ENCODE measurements at regions not wholly inside any gene's neighbourhood (a gene's known extent, or its start where the extent isn't known, plus 50 kb on each side); places are given as distances from the start of the nearest gene placed in this dataset.
"Not testable (repeated sequence)": the region's sequence is repeated elsewhere in the genome, so short reads cannot be mapped to it uniquely, and the experiment has no call there.

GRCh38 chr6:16898640-16899396 lies 137.6 kb upstream of the ATXN1 start:
- peaks cover 9% of the 10 kb centered on the region for H3K4me1 ChIP-seq (ENCODE audit: insufficient read depth, low read length)
- no peaks in the 10 kb centered on the region for H3K27me3 ChIP-seq (ENCODE audit: control insufficient read depth in 1 of 2, insufficient read depth in 2 of 2, low read length in 2 of 2)
- no peak overlapping the region for H3K4me3 ChIP-seq (ENCODE audit: low read depth in 1 of 2, low read length in 2 of 2)
- no peaks in the 10 kb centered on the region for H3K9me3 ChIP-seq (ENCODE audit: low read length)
- no peaks in the 10 kb centered on the region for H3K36me3 ChIP-seq (ENCODE audit: insufficient read depth, low read length)
- no peak overlapping the region for H3K27ac ChIP-seq (ENCODE audit: low read depth, low read length)
- H3K9ac ChIP-seq (ENCODE audit: low read length), result no peak overlapping the region

- Histone ChIP-seq H3K4me3 (ENCODE audit: low read depth in 1 of 2, low read length in 2 of 2) (no peak overlapping the region), H3K27ac (ENCODE audit: low read depth, low read length) (no peak overlapping the region), H3K27me3 (ENCODE audit: control insufficient read depth in 1 of 2, insufficient read depth in 2 of 2, low read length in 2 of 2) (no peaks in the 10 kb centered on the region), H3K36me3 (ENCODE audit: insufficient read depth, low read length) (no peaks in the 10 kb centered on the region), H3K4me1 (ENCODE audit: insufficient read depth, low read length) (peaks cover 9% of the 10 kb centered on the region), H3K9ac (ENCODE audit: low read length) (no peak overlapping the region), H3K9me3 (ENCODE audit: low read length) (no peaks in the 10 kb centered on the region)
Observed at GRCh38 chr6:16897669-16898068, 136.4 kb upstream of the ATXN1 start.

- H3K9ac ChIP-seq (ENCODE audit: low read length), result no peak overlapping the region
- no peak overlapping the region for H3K27ac ChIP-seq (ENCODE audit: low read depth, low read length)
- no peaks in the 10 kb centered on the region for H3K27me3 ChIP-seq (ENCODE audit: control insufficient read depth in 1 of 2, insufficient read depth in 2 of 2, low read length in 2 of 2)
- H3K4me3 ChIP-seq (ENCODE audit: low read depth in 1 of 2, low read length in 2 of 2), result no peak overlapping the region
- H3K36me3 ChIP-seq (ENCODE audit: insufficient read depth, low read length), result no peaks in the 10 kb centered on the region
- H3K4me1 ChIP-seq (ENCODE audit: insufficient read depth, low read length), result no peaks in the 10 kb centered on the region
- no peaks in the 10 kb centered on the region for H3K9me3 ChIP-seq (ENCODE audit: low read length)
Observed at GRCh38 chr6:16894301-16894700, 133.0 kb upstream of the ATXN1 start.

DNA sequence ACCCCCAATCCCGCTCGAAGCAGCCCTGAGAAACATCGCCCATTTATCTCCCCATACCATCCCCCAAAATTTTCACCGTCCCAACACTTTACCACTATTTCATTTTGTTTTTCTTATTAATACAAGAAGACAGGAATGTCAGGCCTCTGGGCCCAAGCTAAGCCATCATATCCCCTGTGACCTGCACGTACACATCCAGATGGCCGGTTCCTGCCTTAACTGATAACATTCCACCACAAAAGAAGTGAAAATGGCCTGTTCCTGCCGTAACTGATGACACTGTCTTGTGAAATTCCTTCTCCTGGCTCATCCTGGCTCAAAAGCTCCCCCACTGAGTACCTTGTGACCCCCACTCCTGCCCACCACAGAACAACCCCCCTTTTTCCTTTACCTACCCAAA lies 129.8 kb upstream of the ATXN1 start:
- H3K27ac ChIP-seq (ENCODE audit: low read depth, low read length); H3K4me3 ChIP-seq (ENCODE audit: low read depth in 1 of 2, low read length in 2 of 2); H3K9me3 ChIP-seq (ENCODE audit: low read length); H3K36me3 ChIP-seq (ENCODE audit: insufficient read depth, low read length); H3K27me3 ChIP-seq (ENCODE audit: control insufficient read depth in 1 of 2, insufficient read depth in 2 of 2, low read length in 2 of 2); H3K9ac ChIP-seq (ENCODE audit: low read length); H3K4me1 ChIP-seq (ENCODE audit: insufficient read depth, low read length): not testable (repeated sequence)

DNA sequence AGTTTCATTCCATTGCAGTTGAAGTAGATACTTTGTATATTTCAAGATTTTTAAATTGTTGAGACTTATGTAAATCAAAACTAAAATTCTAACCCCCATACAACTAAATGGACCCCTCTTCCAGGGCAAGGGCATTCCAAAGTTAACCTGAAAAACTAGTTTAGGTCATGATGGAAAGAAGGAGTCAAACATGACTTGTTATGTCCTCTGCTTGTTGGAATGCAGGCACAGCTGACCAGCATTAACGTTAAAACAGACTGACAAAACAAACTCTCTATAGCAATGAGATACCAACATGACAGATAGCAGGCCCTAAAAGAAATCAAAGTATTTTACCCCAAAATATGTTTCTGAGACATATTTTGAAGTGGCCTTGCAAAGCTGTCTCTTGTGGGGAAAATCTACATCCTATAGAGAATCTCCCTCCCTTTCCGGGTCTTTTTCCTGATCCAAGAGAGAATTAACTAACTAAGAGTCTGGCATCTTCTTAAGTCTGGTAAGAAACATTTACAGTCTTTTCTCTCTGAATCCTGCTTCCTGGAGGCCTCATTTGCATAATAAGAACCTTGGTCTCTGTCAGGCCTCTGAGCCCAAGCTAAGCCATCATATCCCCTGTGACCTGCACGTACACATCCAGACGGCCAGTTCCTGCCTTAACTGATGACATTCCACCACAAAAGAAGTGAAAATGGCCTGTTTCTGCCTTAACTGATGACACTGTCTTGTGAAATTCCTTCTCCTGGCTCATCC lies 124.3 kb upstream of the ATXN1 start:
- Histone ChIP-seq H3K27me3 (ENCODE audit: control insufficient read depth in 1 of 2, insufficient read depth in 2 of 2, low read length in 2 of 2) (no peaks in the 10 kb centered on the region), H3K27ac (ENCODE audit: low read depth, low read length) (no peak overlapping the region), H3K4me3 (ENCODE audit: low read depth in 1 of 2, low read length in 2 of 2) (no peak overlapping the region), H3K9ac (ENCODE audit: low read length) (no peak overlapping the region), H3K9me3 (ENCODE audit: low read length) (no peaks in the 10 kb centered on the region), H3K4me1 (ENCODE audit: insufficient read depth, low read length) (no peaks in the 10 kb centered on the region), H3K36me3 (ENCODE audit: insufficient read depth, low read length) (no peaks in the 10 kb centered on the region)

DNA sequence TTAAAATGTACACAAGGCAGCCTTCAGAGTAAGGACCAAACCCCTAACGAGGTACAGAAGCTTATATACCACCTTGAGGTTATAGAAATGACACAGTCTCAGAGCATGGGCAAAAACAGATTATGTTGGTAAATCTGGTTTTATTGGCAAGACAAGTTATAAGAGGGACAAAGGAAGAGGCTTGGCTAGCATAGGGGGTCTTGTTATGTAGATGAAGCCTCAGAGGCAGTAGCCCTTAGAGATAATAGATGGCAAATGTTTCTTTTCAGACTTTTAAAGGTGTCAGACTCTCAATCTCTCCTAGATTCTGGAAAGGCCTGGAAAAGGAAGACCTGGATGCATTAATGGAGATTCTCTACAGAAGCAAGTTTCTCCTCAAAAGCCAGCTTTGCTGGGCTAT lies 123.3 kb upstream of the ATXN1 start:
- H3K4me3 ChIP-seq (ENCODE audit: low read depth in 1 of 2, low read length in 2 of 2), result no peak overlapping the region
- H3K9ac ChIP-seq (ENCODE audit: low read length), result no peak overlapping the region
- no peaks in the 10 kb centered on the region for H3K27me3 ChIP-seq (ENCODE audit: control insufficient read depth in 1 of 2, insufficient read depth in 2 of 2, low read length in 2 of 2)
- H3K9me3 ChIP-seq (ENCODE audit: low read length), result no peaks in the 10 kb centered on the region
- H3K36me3 ChIP-seq (ENCODE audit: insufficient read depth, low read length), result no peaks in the 10 kb centered on the region
- H3K27ac ChIP-seq (ENCODE audit: low read depth, low read length), result no peak overlapping the region
- H3K4me1 ChIP-seq (ENCODE audit: insufficient read depth, low read length), result no peaks in the 10 kb centered on the region

DNA sequence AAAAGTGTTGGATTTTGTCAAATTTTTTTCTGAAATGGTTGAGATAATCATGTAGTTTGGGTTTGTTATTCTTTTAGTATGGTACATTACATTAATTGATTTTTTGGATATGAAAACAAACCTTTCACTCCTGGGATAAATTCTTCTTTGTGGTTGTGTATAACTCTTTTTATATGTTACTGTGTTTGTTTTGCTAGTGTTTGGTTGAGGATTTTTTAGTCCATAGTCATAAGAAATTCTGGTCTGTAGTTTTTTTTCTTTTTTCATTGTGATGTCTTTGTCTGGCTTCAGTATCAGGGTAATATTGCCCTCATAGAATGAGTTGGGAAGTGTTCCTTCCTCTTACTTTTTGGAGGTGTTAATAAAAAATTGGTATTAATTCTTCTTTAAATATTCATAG lies 122.2 kb upstream of the ATXN1 start:
- Histone ChIP-seq H3K36me3 (ENCODE audit: insufficient read depth, low read length) (no peaks in the 10 kb centered on the region), H3K4me1 (ENCODE audit: insufficient read depth, low read length) (no peaks in the 10 kb centered on the region), H3K4me3 (ENCODE audit: low read depth in 1 of 2, low read length in 2 of 2) (no peak overlapping the region), H3K9me3 (ENCODE audit: low read length) (no peaks in the 10 kb centered on the region), H3K9ac (ENCODE audit: low read length) (no peak overlapping the region), H3K27ac (ENCODE audit: low read depth, low read length) (no peak overlapping the region), H3K27me3 (ENCODE audit: control insufficient read depth in 1 of 2, insufficient read depth in 2 of 2, low read length in 2 of 2) (no peaks in the 10 kb centered on the region)

DNA sequence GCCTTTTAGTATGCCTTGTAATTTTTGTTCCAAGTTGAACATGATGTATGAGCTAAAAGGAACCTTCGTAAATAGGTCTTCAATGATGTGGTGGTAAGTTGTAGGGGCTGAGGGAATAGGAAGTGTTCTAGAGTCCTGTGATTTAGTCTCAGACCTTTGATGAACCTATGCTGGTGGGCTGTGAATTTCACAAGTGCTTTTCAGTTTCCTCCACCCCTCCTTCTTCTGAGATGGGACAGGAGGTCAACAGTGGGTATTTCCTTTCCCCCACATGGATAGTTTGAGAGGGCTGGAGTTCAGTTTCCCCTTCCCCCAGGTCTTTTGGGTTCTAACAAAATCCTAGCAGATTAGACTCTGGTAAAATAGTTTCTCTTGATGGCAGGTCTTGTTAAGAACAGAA lies 121.0 kb upstream of the ATXN1 start:
- no peaks in the 10 kb centered on the region for H3K4me1 ChIP-seq (ENCODE audit: insufficient read depth, low read length)
- no peak overlapping the region for H3K4me3 ChIP-seq (ENCODE audit: low read depth in 1 of 2, low read length in 2 of 2)
- H3K27me3 ChIP-seq (ENCODE audit: control insufficient read depth in 1 of 2, insufficient read depth in 2 of 2, low read length in 2 of 2), result no peaks in the 10 kb centered on the region
- no peaks in the 10 kb centered on the region for H3K9me3 ChIP-seq (ENCODE audit: low read length)
- H3K36me3 ChIP-seq (ENCODE audit: insufficient read depth, low read length), result no peaks in the 10 kb centered on the region
- no peak overlapping the region for H3K27ac ChIP-seq (ENCODE audit: low read depth, low read length)
- no peak overlapping the region for H3K9ac ChIP-seq (ENCODE audit: low read length)

DNA sequence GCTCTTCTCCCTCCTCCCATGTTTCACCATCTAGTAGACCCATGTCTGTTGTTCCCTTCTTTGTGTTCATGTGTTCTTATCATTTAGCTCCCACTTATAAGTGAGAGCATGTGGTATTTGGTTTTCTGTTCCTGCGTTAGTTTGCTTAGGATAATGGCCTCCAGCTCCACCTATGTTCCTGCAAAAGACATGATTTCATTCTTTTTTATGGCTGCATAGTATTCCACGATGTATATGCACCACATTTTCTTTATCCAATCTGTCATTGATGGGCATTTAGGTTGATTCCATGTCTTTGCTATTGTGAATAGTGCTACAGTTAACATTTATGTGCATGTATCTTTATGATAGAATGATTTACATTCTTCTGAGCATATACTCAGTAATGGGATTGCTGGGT lies 115.6 kb upstream of the ATXN1 start:
- H3K27ac ChIP-seq (ENCODE audit: low read depth, low read length); H3K4me3 ChIP-seq (ENCODE audit: low read depth in 1 of 2, low read length in 2 of 2); H3K4me1 ChIP-seq (ENCODE audit: insufficient read depth, low read length); H3K36me3 ChIP-seq (ENCODE audit: insufficient read depth, low read length); H3K9me3 ChIP-seq (ENCODE audit: low read length); H3K27me3 ChIP-seq (ENCODE audit: control insufficient read depth in 1 of 2, insufficient read depth in 2 of 2, low read length in 2 of 2); H3K9ac ChIP-seq (ENCODE audit: low read length): not testable (repeated sequence)

GRCh38 chr6:16876201-16876600 lies 114.9 kb upstream of the ATXN1 start:
- H3K4me1 ChIP-seq (ENCODE audit: insufficient read depth, low read length), result no peaks in the 10 kb centered on the region
- no peaks in the 10 kb centered on the region for H3K9me3 ChIP-seq (ENCODE audit: low read length)
- no peak overlapping the region for H3K9ac ChIP-seq (ENCODE audit: low read length)
- no peak overlapping the region for H3K4me3 ChIP-seq (ENCODE audit: low read depth in 1 of 2, low read length in 2 of 2)
- H3K27me3 ChIP-seq (ENCODE audit: control insufficient read depth in 1 of 2, insufficient read depth in 2 of 2, low read length in 2 of 2), result no peaks in the 10 kb centered on the region
- no peaks in the 10 kb centered on the region for H3K36me3 ChIP-seq (ENCODE audit: insufficient read depth, low read length)
- H3K27ac ChIP-seq (ENCODE audit: low read depth, low read length), result no peak overlapping the region

DNA sequence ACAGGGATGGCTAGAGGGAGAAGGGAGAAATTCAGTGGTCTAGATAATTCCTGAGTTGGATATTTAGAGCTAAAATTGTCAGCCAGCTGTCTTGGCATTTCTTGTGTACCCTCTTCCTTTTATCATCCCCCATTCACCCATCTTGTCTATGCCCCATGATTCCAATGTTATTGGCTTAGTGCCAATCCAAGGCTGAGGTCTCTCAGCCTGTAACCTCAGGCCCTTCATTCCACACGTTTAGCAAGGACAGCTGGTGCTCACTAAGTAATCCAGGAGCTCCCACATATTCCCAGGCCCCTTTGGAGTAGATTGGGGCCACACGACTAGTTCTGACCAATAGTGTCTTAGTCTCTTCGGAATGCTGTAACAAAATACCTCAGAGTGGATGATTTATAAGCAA lies 112.4 kb upstream of the ATXN1 start:
- H3K27ac ChIP-seq (ENCODE audit: low read depth, low read length), result no peak overlapping the region
- no peaks in the 10 kb centered on the region for H3K4me1 ChIP-seq (ENCODE audit: insufficient read depth, low read length)
- no peak overlapping the region for H3K4me3 ChIP-seq (ENCODE audit: low read depth in 1 of 2, low read length in 2 of 2)
- no peaks in the 10 kb centered on the region for H3K36me3 ChIP-seq (ENCODE audit: insufficient read depth, low read length)
- H3K27me3 ChIP-seq (ENCODE audit: control insufficient read depth in 1 of 2, insufficient read depth in 2 of 2, low read length in 2 of 2), result no peaks in the 10 kb centered on the region
- H3K9ac ChIP-seq (ENCODE audit: low read length), result no peak overlapping the region
- no peaks in the 10 kb centered on the region for H3K9me3 ChIP-seq (ENCODE audit: low read length)

Data from muscle layer of colon (tissue), 2 donors.